HG03159 (cell line): ENCODE measurements at regions not wholly inside any gene's neighbourhood (a gene's known extent, or its start where the extent isn't known, plus 50 kb on each side); places are given as distances from the start of the nearest gene placed in this dataset.
"Not testable (repeated sequence)": the region's sequence is repeated elsewhere in the genome, so short reads cannot be mapped to it uniquely, and the experiment has no call there.

ENCODE experiments used
- ATAC-seq: cut with Tn5 transposase; IDR thresholded peaks from one replicate; pipeline ENCODE4 v1.9.1; 2021; ENCODE audit warnings: mild to moderate bottlenecking, moderate library complexity; ENCODE audit not compliant: unreplicated experiment

DNA sequence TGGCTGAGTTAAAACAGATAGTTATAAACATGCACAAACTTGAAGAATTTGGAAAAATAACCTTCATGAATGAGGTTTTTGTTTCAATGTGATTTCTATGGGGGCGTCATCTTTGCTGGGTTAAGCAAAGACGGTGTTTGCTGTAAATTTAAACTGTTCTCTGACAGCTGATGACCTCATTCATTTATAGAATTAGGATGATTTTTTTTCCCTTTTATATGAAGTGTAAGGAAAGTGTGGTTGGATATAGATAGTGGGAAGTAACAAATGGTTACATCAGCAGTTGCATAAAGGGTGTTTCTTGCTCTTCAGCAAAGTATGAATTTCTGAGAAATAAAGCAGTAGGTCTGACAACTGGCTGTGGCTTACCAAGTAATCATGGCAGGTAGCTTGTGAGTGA lies 137.2 kb upstream of the CENPW start:
- no peak for ATAC-seq

DNA sequence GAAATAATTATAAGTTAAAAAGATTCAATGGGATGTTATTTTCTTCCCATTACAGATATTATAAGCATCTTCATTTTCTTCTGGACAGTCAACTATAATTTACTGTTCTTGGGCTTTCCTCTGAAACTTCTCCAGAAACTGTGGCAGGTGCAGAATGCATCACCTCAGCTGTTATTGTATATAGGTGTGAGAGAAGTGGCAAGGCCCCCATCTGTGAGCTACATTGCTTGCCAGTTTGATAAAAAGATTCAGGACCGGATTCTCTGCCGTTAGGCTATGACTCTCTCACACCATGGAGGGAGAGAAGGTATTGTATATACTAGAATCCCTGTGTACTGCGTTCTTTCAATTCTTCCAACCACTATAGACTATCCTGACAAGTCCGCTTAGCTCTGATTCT lies 135.8 kb upstream of the CENPW start:
- no peak for ATAC-seq

DNA sequence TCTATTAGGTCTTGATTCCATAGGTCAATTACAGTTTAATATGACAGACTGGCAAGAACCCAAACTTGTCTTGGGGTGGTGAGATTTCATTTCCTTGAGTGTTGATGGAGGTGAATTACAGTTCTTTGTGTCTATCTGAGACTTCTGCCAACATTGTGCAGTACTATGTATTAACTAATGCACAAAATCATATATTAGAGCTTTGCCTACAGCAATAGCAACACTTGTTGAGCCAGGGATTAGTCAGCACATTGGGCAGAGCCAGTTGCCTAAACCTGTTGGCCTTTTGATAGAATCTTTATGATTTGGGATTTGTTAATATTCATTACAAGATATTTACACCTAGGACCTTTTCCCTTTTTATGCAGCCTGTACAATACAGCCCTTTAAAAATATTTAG lies 135.3 kb upstream of the CENPW start:
- no peak for ATAC-seq

DNA sequence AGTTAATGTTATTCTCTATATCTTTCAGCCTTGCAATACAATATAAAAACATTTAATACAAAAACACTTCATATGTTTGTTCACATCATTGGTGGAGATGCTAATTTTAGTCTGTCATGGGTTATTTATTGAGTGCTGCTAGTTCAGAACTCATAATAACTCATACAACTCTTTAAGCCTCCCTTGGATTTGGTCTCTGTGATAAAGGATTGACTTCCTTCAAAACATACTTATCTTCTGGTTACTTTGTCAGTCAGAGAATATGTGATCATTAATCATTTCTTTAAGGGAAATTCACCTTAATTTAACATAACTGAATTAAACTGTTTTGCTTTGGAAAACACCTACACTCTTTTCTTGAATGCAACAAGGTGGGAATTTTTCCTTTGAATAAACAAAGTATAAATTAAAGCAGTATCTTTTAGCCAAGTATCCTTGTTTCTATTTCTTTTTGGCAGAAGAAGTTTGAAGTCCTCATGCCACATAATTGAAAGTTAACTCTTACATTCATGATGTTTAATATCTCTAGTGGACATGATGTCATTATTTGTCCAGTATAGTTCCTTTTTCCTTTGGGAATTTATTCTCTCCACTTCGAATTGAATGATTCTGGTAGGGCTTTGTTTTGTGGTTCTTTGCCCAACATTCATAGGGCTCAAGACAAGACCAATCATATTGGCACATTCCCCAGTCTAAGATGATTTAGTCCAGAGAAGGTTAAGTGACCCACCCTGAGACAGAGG lies 133.2 kb upstream of the CENPW start:
- no peak for ATAC-seq

DNA sequence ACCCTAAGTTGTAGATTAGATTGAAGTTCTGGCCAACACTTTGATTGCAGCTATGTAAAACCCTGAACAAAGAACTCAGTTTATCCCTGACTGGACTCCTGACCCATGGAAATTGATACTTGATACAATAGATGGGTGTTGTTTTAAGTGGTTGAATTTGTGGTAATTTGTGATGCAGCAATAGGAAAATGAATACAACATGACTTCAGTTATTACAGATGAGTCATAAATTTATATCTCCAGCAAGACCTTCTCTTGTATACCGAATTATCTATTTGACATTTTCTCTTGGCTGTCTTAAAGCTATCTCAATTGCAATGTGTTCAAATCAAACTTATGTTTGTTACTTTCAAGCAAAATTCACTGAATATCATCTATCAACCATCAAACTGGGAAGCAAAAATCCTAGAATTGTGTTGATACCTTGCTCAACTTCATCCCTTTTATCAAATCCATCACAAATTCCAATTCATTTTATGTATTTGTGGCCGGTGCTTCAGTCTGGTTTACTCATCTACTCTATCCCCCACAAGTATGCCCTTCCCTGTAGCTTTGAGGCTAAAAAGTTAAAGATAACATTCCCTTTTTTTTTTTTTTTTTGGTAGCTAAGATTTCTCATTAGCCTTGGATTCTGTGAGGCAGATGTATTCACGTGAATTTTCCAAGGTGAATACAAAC lies 129.4 kb upstream of the CENPW start:
- ATAC-seq: no peak

DNA sequence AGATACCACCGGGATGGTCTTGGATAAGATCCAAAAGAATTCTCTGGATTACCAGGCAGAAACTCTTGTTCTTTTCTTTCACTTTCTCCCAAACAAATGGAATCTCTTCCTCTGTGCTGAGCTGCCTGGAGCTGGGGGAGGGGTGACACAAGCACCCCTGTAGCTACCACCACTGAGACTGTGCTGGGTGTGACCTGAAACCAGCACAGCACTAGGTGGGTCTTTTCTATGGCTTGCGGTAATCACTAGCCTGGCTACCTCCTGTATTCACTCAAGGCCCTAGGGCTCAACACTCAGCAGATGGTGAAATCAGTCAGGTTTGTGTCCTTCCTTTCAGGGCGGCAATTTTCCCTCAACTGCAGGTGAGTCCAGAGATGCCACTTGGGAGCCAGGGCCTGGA lies 122.4 kb upstream of the CENPW start:
- no peak for ATAC-seq

DNA sequence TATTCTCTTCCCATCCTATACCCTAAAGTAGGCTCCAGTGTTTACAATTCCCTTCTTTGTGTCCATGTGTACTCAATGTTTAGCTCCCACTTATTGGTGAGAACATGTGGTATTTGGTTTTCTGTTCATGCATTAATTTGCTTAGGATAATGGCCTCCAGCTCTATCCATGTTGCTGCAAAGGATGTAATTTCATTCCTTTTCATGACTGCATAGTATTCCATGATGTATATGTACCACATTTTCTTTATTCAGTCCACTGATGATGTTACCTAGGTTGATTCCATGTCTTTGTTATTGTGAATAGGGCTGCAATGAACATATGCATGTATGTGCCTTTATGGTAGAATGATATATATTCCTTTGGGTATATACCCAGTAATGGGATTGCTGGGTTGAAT lies 119.0 kb upstream of the CENPW start:
- ATAC-seq: not testable (repeated sequence)

DNA sequence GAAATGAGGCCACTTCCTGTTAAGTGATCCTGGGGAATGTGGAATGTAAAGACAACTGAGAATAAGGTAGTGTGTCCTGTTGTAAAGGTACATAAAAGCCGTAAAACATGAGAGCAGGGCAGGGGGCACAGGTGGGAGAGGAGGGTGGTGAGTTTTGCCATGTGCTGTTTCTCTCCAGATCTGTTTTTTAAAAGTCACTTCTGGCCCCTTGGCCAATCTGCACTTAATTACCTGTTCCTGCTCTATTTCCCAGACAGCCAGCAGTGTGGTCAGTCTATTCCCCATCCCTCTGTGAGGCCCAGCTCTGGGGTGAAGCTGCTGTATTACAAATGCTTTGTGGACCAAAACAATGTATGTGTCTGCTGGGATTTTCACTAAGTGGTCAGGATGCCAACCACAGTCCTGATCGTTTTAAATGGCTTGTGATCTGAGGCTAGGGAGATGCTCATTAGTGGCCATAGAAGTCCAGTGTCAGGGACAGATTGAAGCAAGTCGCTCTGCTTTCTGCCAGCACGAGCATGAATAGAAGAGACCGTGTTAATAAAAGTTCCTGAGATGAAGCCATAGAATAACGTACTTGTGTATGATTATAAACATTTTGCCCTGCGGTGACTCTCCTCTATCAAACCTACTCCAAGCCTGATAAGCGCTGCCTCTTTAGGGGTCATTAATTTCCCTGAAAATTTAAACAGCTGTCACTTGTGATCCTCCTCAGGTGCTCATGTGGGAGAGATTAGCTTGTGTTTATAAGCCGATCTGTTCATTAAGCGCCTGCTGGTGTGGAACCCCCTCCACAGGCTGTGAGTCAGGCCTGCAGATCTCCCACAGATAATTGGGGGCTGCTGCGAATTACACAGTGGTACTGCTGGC lies 111.8 kb upstream of the CENPW start:
- no peak for ATAC-seq

DNA sequence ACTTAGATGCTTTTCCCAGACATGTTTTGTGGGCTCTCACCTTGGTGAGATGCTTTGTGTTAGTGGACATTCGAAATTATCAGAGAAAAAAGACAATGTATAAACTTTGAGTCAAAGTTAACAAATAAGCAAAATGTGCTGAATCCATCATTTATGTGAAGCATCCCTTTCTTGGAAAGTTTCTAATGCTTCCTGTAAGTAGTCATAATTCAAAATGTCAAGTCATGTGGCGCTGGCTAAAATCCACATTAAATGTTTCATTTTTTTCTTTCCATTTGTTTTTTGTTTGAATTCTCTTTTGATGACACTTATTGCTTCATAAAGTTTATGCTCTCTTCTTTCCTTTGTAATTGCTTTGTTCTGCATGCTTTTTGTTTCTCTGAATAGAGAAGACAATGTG lies 107.2 kb upstream of the CENPW start:
- ATAC-seq: no peak

DNA sequence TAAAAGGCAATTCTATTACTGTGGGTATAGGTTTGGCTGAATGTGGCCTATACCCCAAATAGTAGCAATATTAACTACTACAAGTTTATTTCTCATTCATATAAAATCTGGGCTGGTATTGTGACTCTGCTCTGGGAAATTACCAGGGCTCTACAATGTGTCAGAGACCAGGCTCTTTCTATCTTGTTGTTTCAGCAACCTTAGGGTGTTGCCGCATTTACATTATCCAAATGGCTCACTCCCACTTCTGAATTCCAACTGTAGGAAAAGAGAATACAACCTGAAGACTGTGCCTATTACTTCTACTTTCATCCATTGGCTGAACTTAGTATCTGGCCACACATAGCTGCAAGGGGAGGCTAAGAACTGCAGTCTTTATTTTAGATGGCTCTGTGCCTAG lies 106.7 kb upstream of the CENPW start:
- ATAC-seq: no peak

DNA sequence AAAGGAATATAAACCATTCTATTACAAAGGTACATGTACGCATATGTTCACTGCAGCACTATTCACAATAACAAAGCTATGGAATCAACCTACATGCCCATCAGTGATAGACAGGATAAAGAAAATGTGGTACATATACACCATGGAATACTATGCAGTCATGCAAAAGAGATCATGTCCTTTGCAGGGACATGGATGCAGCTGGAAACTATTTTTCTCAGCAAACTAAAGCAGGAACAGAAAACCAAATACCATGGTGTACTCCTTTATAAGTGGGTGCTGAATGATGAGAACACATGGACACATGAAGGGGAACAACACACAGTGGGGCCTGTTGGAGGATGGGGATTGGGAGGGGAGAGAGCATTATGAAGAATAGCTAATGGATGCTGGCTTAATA lies 104.6 kb upstream of the CENPW start:
- no peak for ATAC-seq

DNA sequence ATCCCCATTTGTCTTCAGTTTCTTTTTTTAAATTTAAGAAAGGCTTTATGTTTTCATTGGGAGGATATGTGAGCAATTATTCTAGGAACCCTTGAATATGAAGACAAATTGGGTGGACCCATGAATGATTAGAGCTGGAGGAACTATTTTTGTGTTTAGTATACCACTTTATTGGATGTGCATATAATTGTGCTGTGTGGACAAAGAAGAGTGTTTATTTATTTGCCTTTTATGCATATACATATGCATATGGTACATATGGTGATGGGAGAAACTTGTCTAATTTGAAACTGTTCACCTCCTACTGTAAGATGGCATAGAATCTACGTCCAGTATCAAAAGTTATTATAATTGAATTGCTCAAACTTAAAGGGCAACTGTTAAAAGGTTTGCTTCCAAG lies 94.8 kb upstream of the CENPW start:
- no peak for ATAC-seq

DNA sequence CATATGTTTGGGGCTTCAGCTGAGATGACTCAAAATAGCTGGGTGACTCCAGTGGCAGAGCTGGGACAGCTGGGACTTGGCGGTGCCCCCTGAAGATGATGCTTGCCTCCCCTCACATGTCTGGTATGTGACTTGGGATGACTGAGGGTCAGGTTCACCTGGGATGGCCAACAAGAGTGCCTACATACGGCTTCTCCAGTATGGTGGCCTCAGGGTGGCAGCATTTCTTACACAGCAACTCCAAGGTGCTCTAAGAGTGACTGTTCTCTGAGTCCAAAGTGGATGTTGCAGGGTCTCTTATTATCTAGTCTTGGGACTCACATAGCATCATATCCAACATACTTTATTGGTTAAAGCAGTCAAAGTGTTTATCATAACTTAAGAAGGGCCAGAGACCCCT lies 87.8 kb upstream of the CENPW start:
- ATAC-seq: no peak

DNA sequence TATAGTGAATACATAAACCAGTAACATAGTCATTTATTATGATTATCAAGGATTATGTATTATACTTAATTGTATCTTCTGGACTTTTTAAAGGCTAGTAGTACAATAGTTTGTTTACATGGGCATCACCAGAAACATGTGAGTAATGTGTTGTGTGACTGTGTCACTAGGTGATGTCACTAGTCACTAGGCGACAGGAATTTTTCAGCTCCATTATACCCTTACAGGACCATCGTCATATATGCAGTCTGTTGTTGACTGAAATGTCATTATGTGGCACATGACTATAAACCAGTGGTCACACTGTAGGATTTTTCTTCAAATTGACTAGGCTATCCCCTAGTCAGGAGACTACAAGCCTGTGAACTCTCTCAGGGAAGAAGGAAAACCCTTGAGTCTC lies 86.5 kb upstream of the CENPW start:
- ATAC-seq: no peak

DNA sequence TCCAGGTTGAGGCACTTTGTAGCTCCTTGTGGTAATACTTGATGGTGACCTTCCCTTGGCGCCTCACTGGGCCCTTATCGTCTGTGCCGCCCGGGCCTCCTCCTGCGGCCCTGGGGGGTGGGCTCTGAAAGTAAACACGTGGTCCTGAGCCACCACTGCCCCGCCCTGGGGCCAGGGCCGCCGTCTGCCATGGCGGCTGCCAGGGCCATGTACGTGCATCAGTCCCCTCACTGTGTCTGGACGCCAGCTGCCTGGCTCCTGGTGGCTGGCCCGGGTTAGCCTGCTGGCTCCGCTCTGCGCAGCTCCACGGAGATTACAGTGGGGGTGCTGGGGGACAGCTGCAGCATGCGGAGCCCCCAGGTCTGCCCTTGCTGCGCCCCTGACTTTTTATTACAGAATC lies 81.8 kb upstream of the CENPW start:
- ATAC-seq: no peak

DNA sequence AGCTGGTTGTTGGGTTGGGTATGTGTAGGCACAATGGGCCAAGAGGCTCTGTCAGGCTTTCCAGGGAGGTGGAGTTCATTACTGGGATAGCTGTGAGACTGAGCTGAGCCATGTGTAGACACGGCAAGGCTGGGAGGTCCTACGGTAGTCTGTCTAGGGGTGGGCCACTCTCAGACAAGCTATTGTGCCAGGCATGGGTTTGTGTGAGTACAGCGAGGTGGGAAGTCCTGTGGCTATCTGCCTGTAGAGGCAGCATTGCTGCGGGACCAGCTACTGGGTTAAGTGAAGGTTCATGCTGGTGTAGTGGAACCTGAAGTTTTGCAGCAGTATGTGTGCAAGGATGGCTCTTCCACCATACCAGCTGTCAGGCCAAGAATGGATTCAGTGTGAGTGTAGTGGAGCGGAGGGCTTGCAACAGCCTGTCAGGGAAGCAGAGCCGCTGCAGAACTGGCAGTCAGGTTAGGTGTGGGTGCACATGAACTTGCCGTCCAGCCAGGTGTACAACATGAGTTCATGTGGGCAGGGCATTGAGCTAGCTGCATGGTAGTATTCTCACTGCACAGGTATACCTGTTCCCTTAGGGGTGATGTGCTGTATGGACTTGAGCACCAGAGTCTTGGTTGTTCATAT lies 78.0 kb upstream of the CENPW start:
- no peak for ATAC-seq

DNA sequence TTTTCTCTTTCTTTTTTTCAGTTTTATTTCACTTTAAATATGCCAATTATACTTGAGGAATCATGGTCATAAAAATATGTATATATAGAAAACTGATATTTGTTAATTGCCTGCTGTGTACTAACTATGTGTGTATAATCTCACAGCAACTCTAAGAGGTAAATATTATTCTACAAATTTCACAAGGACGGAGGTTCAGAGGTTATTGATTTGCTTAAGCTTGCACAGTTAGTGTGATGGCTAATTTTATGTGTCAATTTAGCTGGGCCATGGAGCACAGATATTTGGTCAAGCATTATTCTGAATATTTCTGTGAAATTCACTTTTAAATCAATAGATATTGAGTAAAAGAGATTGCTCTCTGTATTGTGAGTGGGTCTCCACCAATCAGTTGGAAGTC lies 75.7 kb upstream of the CENPW start:
- ATAC-seq: no peak

DNA sequence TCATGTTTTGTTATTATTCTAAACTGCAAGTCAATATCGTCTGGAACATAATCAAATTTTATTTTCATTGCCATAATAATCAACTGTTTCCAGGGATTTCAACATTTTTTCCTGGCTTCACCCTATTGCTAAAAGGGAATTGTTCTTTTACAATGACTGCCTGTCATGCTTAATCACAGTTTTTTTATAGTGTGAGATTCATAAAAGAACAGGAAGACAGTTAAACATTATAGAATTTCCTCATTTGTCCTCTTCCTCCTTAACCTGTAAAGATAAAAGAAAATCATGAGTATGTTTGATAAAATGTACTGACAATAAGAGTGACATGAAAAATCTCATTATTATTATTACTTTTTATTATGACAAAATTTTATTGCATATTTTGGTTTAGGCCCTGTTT lies 73.3 kb upstream of the CENPW start:
- no peak for ATAC-seq

DNA sequence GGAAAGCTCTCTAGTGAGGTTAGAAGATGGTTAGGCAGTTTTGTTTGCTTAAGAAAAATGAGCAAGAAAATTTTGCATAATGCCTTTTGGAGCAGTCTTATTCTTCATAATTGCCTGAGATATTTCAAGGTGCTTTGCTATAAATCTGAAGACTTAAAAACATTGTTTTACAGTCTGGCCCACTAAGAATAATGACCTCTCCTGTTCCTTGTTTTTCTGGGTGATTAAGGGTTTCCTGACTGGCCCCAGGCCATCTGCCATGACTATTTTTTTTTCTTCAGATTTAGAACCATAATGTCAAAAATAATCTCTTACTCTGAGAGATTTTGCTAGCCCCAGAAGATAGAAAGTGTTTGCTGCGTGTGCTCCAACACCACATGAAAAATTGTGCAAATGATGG lies 72.3 kb upstream of the CENPW start:
- peak; percentile 23 for ATAC-seq

DNA sequence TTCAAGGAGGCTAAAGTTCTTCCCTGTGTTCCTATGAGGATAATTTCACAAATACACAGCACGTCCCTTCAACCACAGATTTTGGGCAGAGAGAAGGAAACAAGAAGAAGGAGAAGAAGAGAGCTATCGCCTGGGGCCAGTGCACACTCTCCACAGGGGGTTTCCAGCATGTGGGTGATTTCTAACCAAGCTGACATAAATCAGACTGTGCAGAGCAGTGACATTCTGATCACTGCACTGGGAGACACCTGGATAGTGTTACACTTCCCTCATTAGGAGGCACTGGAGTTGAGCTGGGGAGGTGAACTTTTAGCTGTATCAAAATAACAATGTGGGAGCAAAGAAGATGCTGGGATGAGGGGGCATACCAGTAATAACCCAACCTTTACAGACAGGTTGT lies 71.8 kb upstream of the CENPW start:
- ATAC-seq: peak; percentile 89

DNA sequence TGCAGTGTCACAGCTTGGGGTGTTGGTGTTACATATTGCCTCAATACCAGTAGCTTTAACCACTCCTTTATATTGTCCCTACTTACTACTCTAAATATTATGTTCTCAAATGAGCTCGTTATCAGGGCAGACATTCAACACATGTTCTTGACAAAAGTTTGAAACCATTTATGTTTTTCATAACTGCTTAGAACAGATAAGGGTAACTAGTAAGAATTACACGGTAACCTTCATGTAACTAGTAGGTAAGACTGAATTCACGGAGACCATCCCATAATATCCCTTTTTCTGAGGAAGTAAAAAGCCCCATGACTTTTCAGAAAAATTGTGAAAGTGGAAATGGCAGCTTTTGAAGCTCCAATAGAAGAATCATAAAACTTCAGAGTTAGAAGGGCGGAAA lies 59.6 kb upstream of the CENPW start:
- ATAC-seq: no peak
